Small intestine (tissue), 7 donors: ENCODE measurements at regions not wholly inside any gene's neighbourhood (a gene's known extent, or its start where the extent isn't known, plus 50 kb on each side); places are given as distances from the start of the nearest gene placed in this dataset.

Source experiments
- DNase-seq, 2 donors: peaks; one replicate each; pipeline versions ENCODE4 v3.0.0 to v3.0.0-alpha.2; 2013
- FAIRE-seq: peaks from 2 replicates; lab custom pipeline; 2012; peaks lifted over from hg19 to GRCh38; lab: Jason Lieb, UNC
- H3K27ac ChIP-seq, 3 donors: one replicate each; pipeline ENCODE4 v1.5.1; 2013; ENCODE audit warnings: low read length in 2 of 3, mild to moderate bottlenecking in 2 of 3, control low read depth in 1 of 3, inconsistent platforms in 1 of 3, low read depth in 1 of 3, moderate library complexity in 1 of 3
- H3K27me3 ChIP-seq, 3 donors: one replicate each; pipeline ENCODE4 v1.6.1; 2013; ENCODE audit warnings: low read length in 3 of 3, inconsistent platforms in 1 of 3; ENCODE audit not compliant: control insufficient read depth in 3 of 3, insufficient read depth in 3 of 3
- H3K36me3 ChIP-seq, 3 donors: one replicate each; pipeline ENCODE4 v1.6.1; 2013; ENCODE audit warnings: low read length in 3 of 3, inconsistent platforms in 1 of 3, low read depth in 1 of 3, mild to moderate bottlenecking in 1 of 3, moderate library complexity in 1 of 3; ENCODE audit not compliant: control insufficient read depth in 3 of 3, insufficient read depth in 2 of 3
- H3K4me1 ChIP-seq, 3 donors: one replicate each; pipeline ENCODE4 v1.6.1; 2013; ENCODE audit warnings: low read length in 2 of 3, inconsistent platforms in 1 of 3, low read depth in 1 of 3, mild to moderate bottlenecking in 1 of 3, moderate library complexity in 1 of 3; ENCODE audit not compliant: control insufficient read depth in 3 of 3, insufficient read depth in 2 of 3
- H3K4me3 ChIP-seq, 3 donors: one replicate each; pipeline ENCODE4 v1.5.1; 2013; ENCODE audit warnings: low read length in 3 of 3, control low read depth in 1 of 3, inconsistent platforms in 1 of 3, low read depth in 1 of 3, mild to moderate bottlenecking in 1 of 3, moderate library complexity in 1 of 3
- H3K9me3 ChIP-seq, 2 donors: one replicate each; pipeline ENCODE4 v1.6.1; 2013; ENCODE audit warnings: low read depth in 1 of 2, low read length in 1 of 2; ENCODE audit not compliant: control insufficient read depth in 2 of 2, insufficient read depth in 1 of 2
- WGBS, 3 donors: extraction: QIAGEN DNeasy Blood & Tissue Kit; methylation state at CpG; one replicate each; pipeline ENCODE4 v1.1.7; 2013; 5-methylcytosine and 5-hydroxymethylcytosine counted together
- donor health status: healthy with polysubstance abuse.
- donor health status: control.
- donor health status: control.
- donor health status: Bipolar disorder and iron deficiency.
- donor health status: healthy.

DNA sequence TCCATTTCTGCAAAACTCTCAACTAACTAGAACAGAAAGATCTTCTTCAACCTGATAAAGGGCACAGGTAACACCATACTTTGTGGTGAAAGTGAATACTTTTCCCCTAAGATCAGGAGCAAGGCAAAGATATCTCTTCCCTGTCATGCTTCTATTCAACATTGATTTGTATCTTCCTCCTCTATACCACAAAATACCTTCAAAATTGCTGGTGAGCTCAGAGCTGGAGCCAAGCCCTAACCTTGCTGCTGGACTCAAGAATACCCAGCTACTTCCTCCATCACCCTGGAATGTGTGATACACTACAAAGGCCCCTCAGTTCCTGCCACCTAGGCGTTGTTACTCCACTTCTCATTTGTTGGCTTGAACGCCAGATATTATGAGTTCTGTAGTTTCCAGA, 499.0 kb downstream of the ACTL7B start:
- 63 to 88% (median 82%) methylated on average over 2 of the region's 2 CpGs for WGBS, 3 donors
- Histone ChIP-seq H3K9me3 (no peaks in the 10 kb centered on the region), H3K4me1 (no peaks in the 10 kb centered on the region), H3K27ac (no peak overlapping the region), H3K27me3 (no peaks in the 10 kb centered on the region), H3K36me3 (no peaks in the 10 kb centered on the region), H3K4me3 (no peak overlapping the region)
- no peak for FAIRE-seq
- no peak for DNase-seq

DNA sequence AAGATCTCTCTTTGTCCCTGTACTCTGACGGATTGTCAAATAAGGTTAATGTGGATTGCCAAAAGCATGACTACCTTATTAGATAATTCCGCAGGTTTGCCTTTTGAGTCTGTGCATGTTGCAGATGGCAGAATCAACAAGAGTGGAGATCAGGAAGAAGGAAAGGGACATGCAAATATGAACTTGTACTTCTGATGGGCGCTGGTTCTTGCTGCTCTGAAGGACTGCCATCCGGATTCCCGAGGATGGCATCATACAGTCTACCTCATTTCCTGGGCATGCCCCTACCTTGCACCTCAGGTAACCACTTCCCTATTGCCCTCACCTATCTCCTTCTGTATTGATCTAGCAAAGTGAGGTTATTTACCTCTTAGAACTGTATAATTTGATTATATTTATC, 504.2 kb downstream of the ACTL7B start:
- no peaks in the 10 kb centered on the region for H3K36me3 ChIP-seq
- no peaks in the 10 kb centered on the region for H3K4me1 ChIP-seq
- no peaks in the 10 kb centered on the region for H3K9me3 ChIP-seq
- no peak for DNase-seq
- 71 to 89% (median 75%) methylated on average over 5 of the region's 5 CpGs for WGBS, 3 donors
- H3K4me3 ChIP-seq, result no peak overlapping the region
- no peak for FAIRE-seq
- H3K27me3 ChIP-seq, result no peaks in the 10 kb centered on the region
- no peak overlapping the region for H3K27ac ChIP-seq

DNA sequence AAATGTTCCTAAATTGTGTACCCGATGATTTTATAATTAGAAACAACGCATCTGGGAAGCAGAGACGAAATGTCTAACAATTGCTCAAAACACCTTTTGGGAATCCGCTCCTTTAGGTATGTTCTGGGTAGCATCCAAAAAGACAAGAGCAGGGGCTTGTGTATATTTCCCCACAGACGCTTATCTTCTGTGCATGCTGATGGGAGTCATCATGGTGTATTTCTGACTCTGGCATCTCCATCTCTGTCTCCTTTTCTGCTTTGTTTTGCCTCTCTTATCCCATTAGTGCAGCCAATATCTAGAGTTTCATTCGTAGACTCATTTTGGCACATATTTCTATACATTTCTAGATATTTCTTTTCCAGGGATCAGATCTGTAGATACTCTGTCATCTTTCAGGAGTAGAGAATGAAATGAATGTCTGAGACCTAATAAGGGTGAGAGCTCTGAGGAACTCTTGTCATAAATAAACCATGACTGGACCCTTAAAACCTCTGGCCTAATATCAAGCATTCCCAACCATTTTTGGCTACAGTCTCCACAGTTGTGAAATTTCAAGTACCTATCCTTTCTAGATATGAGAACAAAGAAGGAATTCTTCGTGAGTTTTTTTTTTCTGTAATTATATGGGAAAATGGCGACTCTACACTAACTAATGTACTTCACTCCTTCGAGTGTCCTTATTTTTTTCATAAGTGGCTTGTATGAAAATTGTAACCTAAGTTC, 508.2 kb downstream of the ACTL7B start:
- H3K9me3 ChIP-seq, result no peaks in the 10 kb centered on the region
- FAIRE-seq, result no peak
- no peaks in the 10 kb centered on the region for H3K36me3 ChIP-seq
- WGBS, 3 donors, result 83 to 89% (median 84%) methylated on average over 9 of the region's 9 CpGs
- no peak overlapping the region for H3K4me3 ChIP-seq
- no peak overlapping the region for H3K27ac ChIP-seq
- no peaks in the 10 kb centered on the region for H3K4me1 ChIP-seq
- H3K27me3 ChIP-seq, result no peaks in the 10 kb centered on the region
- DNase-seq, result no peak

DNA sequence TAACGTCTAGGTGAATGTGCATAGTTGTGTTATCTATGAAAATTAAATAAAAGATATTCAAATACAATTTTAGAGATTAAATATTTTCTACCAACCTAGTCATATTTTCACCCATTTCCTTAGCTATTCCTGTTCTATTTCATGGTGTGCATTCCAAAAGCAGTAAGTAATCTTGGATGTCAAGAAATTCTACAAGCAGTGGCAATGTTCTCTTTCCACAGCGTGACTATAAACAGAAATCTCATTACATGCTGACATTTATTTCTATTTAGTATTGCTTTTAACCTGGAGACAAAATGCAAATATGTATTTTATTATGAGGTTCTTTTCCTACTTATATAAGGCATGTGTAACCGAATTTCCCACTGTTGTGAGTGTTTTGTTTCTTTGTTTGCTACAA, 510.0 kb downstream of the ACTL7B start:
- H3K27ac ChIP-seq, result no peak overlapping the region
- no peaks in the 10 kb centered on the region for H3K27me3 ChIP-seq
- no peaks in the 10 kb centered on the region for H3K36me3 ChIP-seq
- 68 to 69% (median 68%) methylated on average over 3 of the region's 3 CpGs for WGBS, 3 donors
- no peak overlapping the region for H3K4me3 ChIP-seq
- no peaks in the 10 kb centered on the region for H3K4me1 ChIP-seq
- DNase-seq (no peak), FAIRE-seq (no peak)
- H3K9me3 ChIP-seq, result no peaks in the 10 kb centered on the region

DNA sequence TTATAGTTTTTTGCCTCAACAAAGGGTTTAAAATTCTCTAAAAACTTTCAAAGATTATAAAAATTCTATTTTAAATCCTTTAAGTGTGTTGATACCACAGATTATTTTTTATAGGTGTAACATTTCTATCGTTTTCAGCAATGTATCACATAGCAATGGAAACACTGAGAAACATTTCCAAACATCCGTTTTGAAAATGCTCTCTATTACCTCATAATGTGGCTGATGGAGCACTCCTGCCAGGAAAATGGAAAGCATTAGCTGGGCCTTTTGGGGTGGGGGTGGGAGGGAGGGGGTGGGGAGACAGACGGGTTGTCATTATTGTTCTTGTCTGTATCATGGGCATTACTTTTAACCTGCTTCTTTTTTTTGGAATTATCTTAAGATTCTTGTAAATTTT, 516.5 kb downstream of the ACTL7B start:
- H3K27ac ChIP-seq, result no peak overlapping the region
- no peaks in the 10 kb centered on the region for H3K9me3 ChIP-seq
- H3K4me3 ChIP-seq, result no peak overlapping the region
- 53 to 57% (median 54%) methylated on average over 3 of the region's 3 CpGs for WGBS, 3 donors
- no peaks in the 10 kb centered on the region for H3K36me3 ChIP-seq
- no peaks in the 10 kb centered on the region for H3K4me1 ChIP-seq
- FAIRE-seq (no peak), DNase-seq (no peak)
- no peaks in the 10 kb centered on the region for H3K27me3 ChIP-seq

DNA sequence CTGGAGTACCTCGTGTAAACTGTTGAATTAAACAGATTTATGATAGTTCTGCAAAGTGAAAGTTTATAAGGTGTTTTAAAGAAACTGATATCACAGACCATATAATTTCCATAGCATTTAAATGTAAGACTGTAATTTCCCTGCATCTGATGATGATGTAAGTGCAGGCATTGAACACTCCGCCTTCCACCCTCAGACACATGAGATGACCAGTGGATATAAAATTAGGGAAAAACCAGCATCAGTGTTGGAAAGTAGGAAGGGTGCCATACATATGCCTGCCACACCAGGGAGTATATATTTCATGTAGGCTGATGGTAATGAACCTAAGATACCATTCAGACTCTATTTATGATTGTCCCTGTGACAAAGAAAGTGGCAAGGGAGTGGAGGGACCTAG, 519.2 kb downstream of the ACTL7B start:
- Histone ChIP-seq H3K27ac (no peak overlapping the region), H3K4me3 (no peak overlapping the region), H3K36me3 (no peaks in the 10 kb centered on the region), H3K27me3 (no peaks in the 10 kb centered on the region), H3K4me1 (no peaks in the 10 kb centered on the region), H3K9me3 (no peaks in the 10 kb centered on the region)
- FAIRE-seq (no peak), DNase-seq (no peak)
- WGBS, 3 donors, result 50 to 69% (median 52%) methylated on average over 2 of the region's 2 CpGs

DNA sequence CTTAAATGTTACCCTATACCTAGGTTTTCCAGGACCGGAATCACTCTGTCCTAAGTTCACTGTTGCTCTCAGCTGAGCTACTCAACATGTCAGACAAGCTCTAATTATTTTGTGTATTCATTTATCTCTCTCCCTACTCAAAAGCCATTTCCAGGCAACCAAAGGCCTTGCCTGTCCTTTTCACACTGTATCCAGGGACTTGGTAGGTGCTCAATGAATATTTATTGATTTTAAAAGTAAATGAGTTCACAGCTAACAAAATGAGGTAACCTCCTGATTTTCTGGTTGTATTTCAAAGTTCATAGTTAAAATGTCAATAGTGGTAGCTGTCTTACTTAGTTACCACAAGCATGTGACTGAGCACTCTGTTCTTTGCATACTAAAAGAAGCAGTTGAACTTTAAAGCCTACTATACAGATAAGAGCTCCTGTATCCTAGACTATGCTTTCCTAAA, 522.2 kb downstream of the ACTL7B start:
- DNase-seq (peak; percentile 2 to 55), FAIRE-seq (no peak)
- H3K4me1 ChIP-seq, result no peaks in the 10 kb centered on the region
- H3K4me3 ChIP-seq, result no peak overlapping the region
- no peaks in the 10 kb centered on the region for H3K36me3 ChIP-seq
- WGBS, 3 donors, result 30 to 71% (median 48%) methylated on average over 1 of the region's 1 CpG
- H3K27me3 ChIP-seq, result no peaks in the 10 kb centered on the region
- H3K27ac ChIP-seq, result peak overlapping the region in 1 of 3 donors; percentile 23
- H3K9me3 ChIP-seq, result no peaks in the 10 kb centered on the region

DNA sequence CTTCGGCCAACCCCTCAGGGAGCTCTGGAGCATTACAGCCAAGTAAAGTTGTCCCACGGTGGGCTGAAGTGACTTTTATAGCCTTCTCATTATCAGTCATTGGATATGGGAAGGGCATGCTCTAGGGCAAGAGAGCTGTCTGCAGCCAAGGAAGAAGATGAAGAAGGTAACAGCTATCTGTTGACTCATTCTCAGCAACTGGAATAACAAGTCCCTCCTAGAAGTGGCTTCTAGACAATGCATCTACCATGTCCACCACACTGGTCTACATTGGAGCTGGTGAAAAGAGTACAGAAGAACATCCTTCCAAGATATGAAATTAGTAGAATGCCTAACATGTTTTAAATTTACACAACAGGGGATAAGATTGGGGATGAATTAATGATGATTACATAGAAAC, 524.2 kb downstream of the ACTL7B start:
- H3K9me3 ChIP-seq, result no peaks in the 10 kb centered on the region
- 74 to 79% (median 78%) methylated on average over 2 of the region's 2 CpGs for WGBS, 3 donors
- no peaks in the 10 kb centered on the region for H3K27me3 ChIP-seq
- H3K4me1 ChIP-seq, result no peaks in the 10 kb centered on the region
- DNase-seq, result no peak
- H3K27ac ChIP-seq, result no peak overlapping the region
- no peaks in the 10 kb centered on the region for H3K36me3 ChIP-seq
- no peak overlapping the region for H3K4me3 ChIP-seq
- FAIRE-seq, result no peak

DNA sequence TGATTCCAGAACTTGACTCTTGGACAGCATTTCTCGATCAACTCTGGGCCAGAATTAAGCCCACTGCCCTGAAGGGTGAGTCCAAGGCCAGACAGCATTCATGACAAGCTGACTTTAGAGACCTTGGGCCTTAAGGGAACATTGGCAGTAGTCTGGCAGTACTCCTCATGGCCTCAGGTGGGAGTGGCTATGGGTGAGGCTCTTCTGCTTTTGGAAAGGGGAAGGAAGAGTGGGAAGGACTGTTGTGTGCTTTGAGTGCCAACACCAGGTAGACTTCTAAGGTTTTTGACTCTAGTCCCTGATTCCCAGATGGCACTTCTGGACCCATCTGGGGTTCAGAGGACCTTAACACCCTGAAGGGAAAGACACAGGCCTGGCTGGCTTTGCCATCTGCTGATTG, 530.4 kb downstream of the ACTL7B start:
- H3K27ac ChIP-seq, result no peak overlapping the region
- WGBS, 3 donors, result 79 to 83% (median 80%) methylated on average over 1 of the region's 1 CpG
- no peak overlapping the region for H3K4me3 ChIP-seq
- no peaks in the 10 kb centered on the region for H3K36me3 ChIP-seq
- H3K4me1 ChIP-seq, result no peaks in the 10 kb centered on the region
- FAIRE-seq, result no peak
- H3K27me3 ChIP-seq, result no peaks in the 10 kb centered on the region
- no peak for DNase-seq
- peaks cover 0 to 10% of the 10 kb centered on the region in 2 donors for H3K9me3 ChIP-seq
